NCI-H2107 treated with DMSO at 0.1 percent for 48 hours (cell line): ENCODE measurements at regions not wholly inside any gene's neighbourhood (a gene's known extent, or its start where the extent isn't known, plus 50 kb on each side); places are given as distances from the start of the nearest gene placed in this dataset.

Experiments
- DNase-seq: peaks from one replicate; lab custom pipeline; 2025; ENCODE audit not compliant: unreplicated experiment; lab: John Stamatoyannopoulos, UW

GRCh38 chr5:96340357-96340756 is 92.7 kb downstream of the PCSK1 start:
- no peak for DNase-seq

GRCh38 chr5:96339862-96340261 is 93.2 kb downstream of the PCSK1 start:
- no peak for DNase-seq

GRCh38 chr5:96338624-96339415 is 94.2 kb downstream of the PCSK1 start:
- DNase-seq, result no peak

GRCh38 chr5:96338091-96338490 is 95.0 kb downstream of the PCSK1 start:
- no peak for DNase-seq

GRCh38 chr5:96337048-96337781 is 95.8 kb downstream of the PCSK1 start:
- no peak for DNase-seq

GRCh38 chr5:96336351-96336985 is 96.6 kb downstream of the PCSK1 start:
- peak; percentile 57 for DNase-seq

GRCh38 chr5:96335873-96336272 is 97.2 kb downstream of the PCSK1 start:
- peak; percentile 47 for DNase-seq

GRCh38 chr5:96333391-96333790 is 99.7 kb downstream of the PCSK1 start:
- no peak for DNase-seq

GRCh38 chr5:96332535-96333366 is 100.3 kb downstream of the PCSK1 start:
- DNase-seq, result no peak

- no peak for DNase-seq
These were observed 101.2 kb downstream of the PCSK1 start for GRCh38 chr5:96331681-96332361.

GRCh38 chr5:96331210-96331609 is 101.8 kb downstream of the PCSK1 start:
- DNase-seq, result no peak

- no peak for DNase-seq
These were observed 102.4 kb downstream of the PCSK1 start for GRCh38 chr5:96330530-96331140.

- DNase-seq, result no peak
These were observed 103.0 kb downstream of the PCSK1 start for GRCh38 chr5:96329886-96330529.

GRCh38 chr5:96329289-96329688 is 103.8 kb downstream of the PCSK1 start:
- no peak for DNase-seq

- no peak for DNase-seq
These were observed 105.3 kb downstream of the PCSK1 start for GRCh38 chr5:96327722-96328121.

GRCh38 chr5:96326902-96327301 is 106.1 kb downstream of the PCSK1 start:
- no peak for DNase-seq

GRCh38 chr5:96324708-96325107 is 108.3 kb downstream of the PCSK1 start:
- peak; percentile 1 for DNase-seq

- no peak for DNase-seq
These were observed 110.2 kb downstream of the PCSK1 start for GRCh38 chr5:96322865-96323264.

- no peak for DNase-seq
These were observed 110.8 kb downstream of the PCSK1 start for GRCh38 chr5:96322217-96322616.

- no peak for DNase-seq
These were observed 111.7 kb downstream of the PCSK1 start for GRCh38 chr5:96321345-96321744.
